Esophagus squamous epithelium (tissue), 5 donors: ENCODE measurements at regions not wholly inside any gene's neighbourhood (a gene's known extent, or its start where the extent isn't known, plus 50 kb on each side); places are given as distances from the start of the nearest gene placed in this dataset.

Experiments used
- DNase-seq: peaks from one replicate; lab custom pipeline; 2025; lab: John Stamatoyannopoulos, UW
- H3K27ac ChIP-seq, 4 donors: fragments of 200-600 bp; sonication (generic); one replicate each; pipeline ENCODE4 v1.5.1; 2016 to 2019; ENCODE audit warnings: mild to moderate bottlenecking in 1 of 4
- H3K27me3 ChIP-seq, 4 donors: fragments of 200-600 bp; sonication (generic); 1 replicate in 3 of 4; 2 replicates in 1 of 4; pipeline versions ENCODE4 v1.5.1 to v1.6.0; 2017 to 2021; ENCODE audit warnings: antibody characterized with exemption in 1 of 4
- H3K36me3 ChIP-seq, 3 donors: fragments of 200-600 bp; sonication (generic); one replicate each; pipeline ENCODE4 v1.5.1; 2016 to 2019
- H3K4me1 ChIP-seq, 3 donors: fragments of 200-600 bp; sonication (generic); one replicate each; pipeline ENCODE4 v1.5.1; 2017 to 2019
- H3K4me3 ChIP-seq, 4 donors: fragments of 200-600 bp; sonication (generic); 1 replicate in 3 of 4; 2 replicates in 1 of 4; pipeline ENCODE4 v1.5.1; 2016 to 2019; ENCODE audit warnings: mild to moderate bottlenecking in 2 of 4, moderate library complexity in 1 of 4
- H3K9me3 ChIP-seq, 3 donors: fragments of 200-600 bp; sonication (generic); one replicate each; pipeline ENCODE4 v1.5.1; 2016 to 2019
- CTCF ChIP-seq, 6 experiments: fragments of 450-650 bp in 4 of 6; fragments of 200-600 bp in 2 of 6; sonication (generic) in 2 of 6; IDR thresholded peaks; one replicate each; pipeline ENCODE4 v1.5.1; 2016 to 2019; ENCODE audit warnings: antibody characterized with exemption in 6 of 6, mild to moderate bottlenecking in 4 of 6, moderate library complexity in 4 of 6
- POLR2A ChIP-seq, 4 donors: fragments of 450-650 bp; IDR thresholded peaks; one replicate each; pipeline ENCODE4 v1.6.1; 2017; ENCODE audit warnings: antibody characterized with exemption in 4 of 4, mild to moderate bottlenecking in 4 of 4, moderate library complexity in 3 of 4
- WGBS, 2 donors: methylation state at CpG; one replicate each; pipeline ENCODE4 v1.1.5; 2018; 5-methylcytosine and 5-hydroxymethylcytosine counted together
- intact Hi-C: fragments of 100-400 bp; cut with DNase I; formaldehyde crosslinking; loops from one replicate; pipeline ENCODE4 v1.15.0; 2022
- donor health status: DM: yes; HTN: yes; CAD: no.

DNA sequence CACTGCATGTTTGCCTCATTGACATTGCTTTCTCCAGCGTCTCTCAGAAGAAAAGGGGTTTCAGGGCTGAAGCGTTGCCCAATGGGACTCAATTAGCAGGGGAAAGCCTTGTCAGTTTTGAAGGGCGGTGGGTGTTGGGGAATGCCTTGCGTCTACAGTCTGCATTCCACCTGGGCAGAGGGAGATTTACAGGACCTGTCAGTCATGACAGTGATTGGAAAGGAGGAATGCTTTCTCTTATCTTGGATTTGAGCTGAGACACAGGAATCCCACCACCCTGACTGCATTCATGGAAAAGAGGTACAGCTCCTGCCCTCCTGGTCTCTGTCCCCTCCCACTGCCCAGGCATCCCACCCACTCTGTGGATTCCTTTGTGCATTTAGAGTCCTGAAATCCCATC is 123.9 kb downstream of the ACKR3 start:
- no peak for DNase-seq
- Histone ChIP-seq H3K27me3 (no peaks in the 10 kb centered on the region), H3K9me3 (no peaks in the 10 kb centered on the region), H3K4me1 (peaks cover 10 to 40% (median 15%) of the 10 kb centered on the region in 3 donors), H3K27ac (no peak overlapping the region), H3K4me3 (no peak overlapping the region), H3K36me3 (no peaks in the 10 kb centered on the region)
- WGBS, 2 donors, result 82 to 96% methylated on average over 4 of the region's 4 CpGs
- TF ChIP-seq POLR2A (IDR thresholded peaks at IDR 0.05) (no peak), CTCF (IDR thresholded peaks at IDR 0.05) (no peak)
- intact Hi-C loops, result no loop called here

DNA sequence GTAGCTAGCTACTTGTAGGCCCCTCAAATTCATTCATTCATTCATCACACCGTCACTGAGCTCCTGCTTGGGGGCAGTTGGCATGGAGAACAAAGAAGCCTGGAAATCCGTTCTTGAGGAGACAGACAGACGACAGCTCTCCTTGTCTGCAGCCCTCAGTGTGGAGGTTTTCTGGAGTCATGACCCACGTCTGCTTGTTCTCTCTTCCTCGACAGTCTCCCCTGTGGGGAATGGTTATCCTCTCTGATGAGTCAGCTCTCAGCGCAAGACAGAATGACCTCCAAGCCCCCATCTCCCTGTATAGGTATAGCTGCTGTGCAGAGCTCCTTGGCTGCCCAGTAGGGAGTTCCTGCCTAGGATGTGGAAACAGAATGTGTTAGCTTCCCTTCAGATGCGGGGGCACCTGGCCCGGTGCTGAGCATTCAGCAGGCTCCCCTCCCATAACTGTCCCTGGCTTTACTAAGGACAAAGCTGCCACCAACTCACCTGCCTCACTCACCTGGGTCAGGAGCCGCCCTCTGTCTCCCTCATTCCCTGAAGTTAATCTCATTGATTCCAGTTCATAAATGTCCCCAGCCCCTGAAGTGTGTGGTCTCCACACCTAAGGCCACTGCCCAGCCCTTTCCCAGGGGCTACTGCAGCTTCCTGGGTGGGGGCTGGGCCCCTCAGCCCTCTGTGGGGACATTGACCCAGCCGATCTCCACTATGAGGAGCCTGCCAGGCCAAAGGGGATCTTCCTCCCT is 124.7 kb downstream of the ACKR3 start:
- intact Hi-C loops, result no loop called here
- Histone ChIP-seq H3K4me3 (no peak overlapping the region), H3K4me1 (peaks cover 5 to 32% (median 10%) of the 10 kb centered on the region in 3 donors), H3K36me3 (no peaks in the 10 kb centered on the region), H3K9me3 (no peaks in the 10 kb centered on the region), H3K27me3 (no peaks in the 10 kb centered on the region), H3K27ac (no peak overlapping the region)
- no peak for DNase-seq
- WGBS, 2 donors, result 69 to 78% methylated on average over 8 to 10 of the region's 10 CpGs
- TF ChIP-seq CTCF (IDR thresholded peaks at IDR 0.05), result no peak
- no peak for TF ChIP-seq POLR2A (IDR thresholded peaks at IDR 0.05)

DNA sequence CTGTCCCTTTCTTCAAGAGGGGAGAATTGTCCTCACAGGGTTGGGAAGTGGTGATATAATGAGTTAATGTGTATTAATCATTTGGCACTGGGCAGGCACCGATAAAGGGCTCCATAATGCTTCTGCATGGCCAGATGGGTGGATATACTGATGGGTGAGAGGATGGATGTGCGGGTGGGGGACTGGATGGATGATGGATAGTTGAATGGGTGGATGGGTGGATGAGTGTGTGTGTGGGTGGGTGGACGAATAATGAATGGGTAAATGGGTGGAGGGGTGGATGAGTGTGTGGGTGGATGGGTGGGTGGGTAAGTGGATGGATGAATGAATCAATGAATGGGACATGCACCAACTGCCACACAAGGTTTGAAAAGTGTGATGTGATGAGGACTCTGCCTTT is 127.2 kb downstream of the ACKR3 start:
- no peaks in the 10 kb centered on the region for H3K9me3 ChIP-seq
- WGBS, 2 donors, result 57 to 58% methylated on average over 3 of the region's 3 CpGs
- H3K27me3 ChIP-seq, result no peaks in the 10 kb centered on the region
- TF ChIP-seq POLR2A (IDR thresholded peaks at IDR 0.05) (no peak), CTCF (IDR thresholded peaks at IDR 0.05) (no peak)
- no peak for DNase-seq
- H3K4me3 ChIP-seq, result no peak overlapping the region
- no peaks in the 10 kb centered on the region for H3K36me3 ChIP-seq
- H3K27ac ChIP-seq, result no peak overlapping the region
- intact Hi-C loops, result no loop called here
- H3K4me1 ChIP-seq, result peaks cover 0 to 7% (median under 1%) of the 10 kb centered on the region in 3 donors

DNA sequence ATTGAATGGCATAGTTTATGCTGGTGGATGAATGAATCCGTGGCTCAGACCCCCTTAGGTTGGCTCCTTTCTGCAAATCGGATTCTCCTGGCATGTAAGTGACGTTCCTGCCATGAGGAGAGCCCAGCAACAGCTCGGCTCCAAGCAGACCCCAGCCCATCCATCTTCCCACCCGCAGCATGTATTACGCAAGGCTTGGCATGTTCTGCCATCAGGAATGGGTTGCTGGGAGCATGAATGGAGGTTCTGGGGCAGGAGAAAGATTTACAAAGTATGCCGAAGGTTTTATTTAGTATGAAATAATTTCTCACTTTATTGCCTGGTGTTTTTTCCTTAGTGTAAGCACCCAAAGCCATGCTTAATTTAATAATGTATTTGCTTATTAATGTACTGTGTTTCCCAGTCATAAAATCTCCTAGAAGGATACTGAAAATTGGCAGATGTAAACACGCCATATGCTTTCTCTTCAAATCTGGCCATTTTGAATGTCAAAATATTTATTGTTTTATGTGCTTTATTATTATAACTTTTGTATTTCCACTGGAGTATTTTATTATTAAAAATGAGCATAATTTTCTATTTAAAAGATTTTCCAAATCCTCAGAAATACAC is 128.5 kb downstream of the ACKR3 start:
- H3K27ac ChIP-seq, result no peak overlapping the region
- H3K9me3 ChIP-seq, result no peaks in the 10 kb centered on the region
- H3K36me3 ChIP-seq, result no peaks in the 10 kb centered on the region
- TF ChIP-seq POLR2A (IDR thresholded peaks at IDR 0.05) (no peak), CTCF (IDR thresholded peaks at IDR 0.05) (no peak)
- no peak for DNase-seq
- WGBS, 2 donors, result 82 to 85% methylated on average over 7 to 8 of the region's 8 CpGs
- intact Hi-C loops, result no loop called here
- no peaks in the 10 kb centered on the region for H3K4me1 ChIP-seq
- no peak overlapping the region for H3K4me3 ChIP-seq
- no peaks in the 10 kb centered on the region for H3K27me3 ChIP-seq

- peaks cover 0 to 8% (median 0%) of the 10 kb centered on the region in 3 donors for H3K4me1 ChIP-seq
- H3K9me3 ChIP-seq, result no peaks in the 10 kb centered on the region
- no peak overlapping the region for H3K4me3 ChIP-seq
- TF ChIP-seq CTCF (IDR thresholded peaks at IDR 0.05), result no peak
- TF ChIP-seq POLR2A (IDR thresholded peaks at IDR 0.05), result no peak
- no peaks in the 10 kb centered on the region for H3K36me3 ChIP-seq
- H3K27me3 ChIP-seq, result no peaks in the 10 kb centered on the region
- no peak overlapping the region for H3K27ac ChIP-seq
- WGBS, 2 donors, result 80 to 87% methylated on average over 1 to 4 of the region's 4 CpGs
- intact Hi-C loops, result no loop called here
- no peak for DNase-seq
Observed at GRCh38 chr2:236700703-236701102, 131.1 kb downstream of the ACKR3 start.
